ENCODE measurements at regions not wholly inside any gene's neighbourhood (a gene's known extent, or its start where the extent isn't known, plus 50 kb on each side); places are given as distances from the start of the nearest gene placed in this dataset.
"Not testable (repeated sequence)": the region's sequence is repeated elsewhere in the genome, so short reads cannot be mapped to it uniquely, and the experiment has no call there.

- DNase-seq (ENCODE audit: low read depth), result no peak
- TF ChIP-seq, protein P1, sequence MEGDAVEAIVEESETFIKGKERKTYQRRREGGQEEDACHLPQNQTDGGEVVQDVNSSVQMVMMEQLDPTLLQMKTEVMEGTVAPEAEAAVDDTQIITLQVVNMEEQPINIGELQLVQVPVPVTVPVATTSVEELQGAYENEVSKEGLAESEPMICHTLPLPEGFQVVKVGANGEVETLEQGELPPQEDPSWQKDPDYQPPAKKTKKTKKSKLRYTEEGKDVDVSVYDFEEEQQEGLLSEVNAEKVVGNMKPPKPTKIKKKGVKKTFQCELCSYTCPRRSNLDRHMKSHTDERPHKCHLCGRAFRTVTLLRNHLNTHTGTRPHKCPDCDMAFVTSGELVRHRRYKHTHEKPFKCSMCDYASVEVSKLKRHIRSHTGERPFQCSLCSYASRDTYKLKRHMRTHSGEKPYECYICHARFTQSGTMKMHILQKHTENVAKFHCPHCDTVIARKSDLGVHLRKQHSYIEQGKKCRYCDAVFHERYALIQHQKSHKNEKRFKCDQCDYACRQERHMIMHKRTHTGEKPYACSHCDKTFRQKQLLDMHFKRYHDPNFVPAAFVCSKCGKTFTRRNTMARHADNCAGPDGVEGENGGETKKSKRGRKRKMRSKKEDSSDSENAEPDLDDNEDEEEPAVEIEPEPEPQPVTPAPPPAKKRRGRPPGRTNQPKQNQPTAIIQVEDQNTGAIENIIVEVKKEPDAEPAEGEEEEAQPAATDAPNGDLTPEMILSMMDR (IDR thresholded peaks at IDR 0.05; ENCODE audit: insufficient read depth, low read depth, low read length), result no peak
- no peak overlapping the region for H3K4me3 ChIP-seq (ENCODE audit: low read depth, low read length)
These were observed 121.0 kb upstream of the ZNF184 start for GRCh38 chr6:27593861-27594260.

GRCh38 chr6:27593200-27593818 lies 120.4 kb upstream of the ZNF184 start:
- DNase-seq (ENCODE audit: low read depth), result no peak
- TF ChIP-seq, protein P1 (IDR thresholded peaks at IDR 0.05; ENCODE audit: insufficient read depth, low read depth, low read length), result no peak
- peak overlapping the region; percentile 45 for H3K4me3 ChIP-seq (ENCODE audit: low read depth, low read length)

DNA sequence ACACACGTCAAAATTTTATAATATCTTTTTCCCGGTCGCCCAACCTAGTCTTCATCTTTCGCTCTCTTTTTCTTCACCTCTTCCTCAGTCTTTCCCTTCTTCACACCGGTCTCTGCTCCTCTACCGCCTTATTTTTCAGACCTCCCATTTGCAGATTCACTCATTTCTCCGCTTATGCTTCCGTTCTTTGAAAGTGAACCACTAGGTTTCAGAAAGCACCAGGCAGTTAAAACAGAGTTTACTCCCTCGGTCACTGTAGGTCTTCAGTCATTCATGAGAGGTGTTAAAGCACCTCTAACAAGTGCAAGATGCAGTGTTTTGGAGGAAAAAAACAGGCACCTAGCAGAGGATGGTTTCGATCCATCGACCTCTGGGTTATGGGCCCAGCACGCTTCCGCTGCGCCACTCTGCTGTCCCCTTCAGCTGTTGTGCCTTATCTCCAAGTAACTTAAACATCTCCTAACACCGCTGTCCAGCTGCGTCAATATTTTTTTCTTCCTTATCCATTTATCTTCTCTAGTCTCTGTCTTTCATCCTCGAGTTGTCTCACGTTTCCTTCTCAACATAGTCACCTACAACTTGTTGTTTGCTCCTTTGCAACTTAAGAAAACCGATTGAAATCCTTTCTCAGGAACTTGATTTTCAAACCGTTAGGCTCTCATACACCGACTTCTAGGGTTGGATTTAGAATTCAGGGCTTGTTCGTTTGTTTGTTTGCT lies 119.7 kb upstream of the ZNF184 start:
- DNase-seq (ENCODE audit: low read depth), result peak; percentile 60
- TF ChIP-seq, protein P1 (IDR thresholded peaks at IDR 0.05; ENCODE audit: insufficient read depth, low read depth, low read length), result no peak
- H3K4me3 ChIP-seq (ENCODE audit: low read depth, low read length), result peak overlapping the region; percentile 45

- TF ChIP-seq, protein P1 (IDR thresholded peaks at IDR 0.05; ENCODE audit: insufficient read depth, low read depth, low read length), result no peak
- H3K4me3 ChIP-seq (ENCODE audit: low read depth, low read length), result peak overlapping the region; percentile 45
- DNase-seq (ENCODE audit: low read depth), result no peak
These were observed 119.0 kb upstream of the ZNF184 start for GRCh38 chr6:27591699-27592480.

- not testable (repeated sequence) for DNase-seq (ENCODE audit: low read depth); H3K4me3 ChIP-seq (ENCODE audit: low read depth, low read length)
These were observed 112.4 kb upstream of the ZNF184 start for GRCh38 chr6:27585316-27585715.

GRCh38 chr6:27584326-27584725 lies 111.4 kb upstream of the ZNF184 start:
- TF ChIP-seq, protein P1 (IDR thresholded peaks at IDR 0.05; ENCODE audit: insufficient read depth, low read depth, low read length), result no peak
- DNase-seq (ENCODE audit: low read depth), result no peak
- H3K4me3 ChIP-seq (ENCODE audit: low read depth, low read length), result no peak overlapping the region

All from fibroblast of villous mesenchyme (primary cell).